Testis (tissue), 2 donors: ENCODE measurements at regions not wholly inside any gene's neighbourhood (a gene's known extent, or its start where the extent isn't known, plus 50 kb on each side); places are given as distances from the start of the nearest gene placed in this dataset.

Experiments used
- DNase-seq: peaks from one replicate; pipeline ENCODE4 v3.0.0-alpha.2; 2019
- H3K27ac ChIP-seq, 2 donors: fragments of 200-600 bp; sonication (generic); one replicate each; pipeline ENCODE4 v1.5.1; 2019
- H3K27me3 ChIP-seq: fragments of 200-600 bp; sonication (generic); one replicate; pipeline ENCODE4 v1.5.1; 2019
- H3K36me3 ChIP-seq: fragments of 200-600 bp; sonication (generic); one replicate; pipeline ENCODE4 v1.5.1; 2017; ENCODE audit warnings: low read depth; ENCODE audit errors: missing control alignments
- H3K4me1 ChIP-seq: fragments of 200-600 bp; sonication (generic); one replicate; pipeline ENCODE4 v1.5.1; 2019
- H3K4me3 ChIP-seq, 2 donors: fragments of 200-600 bp; sonication (generic); one replicate each; pipeline ENCODE4 v1.5.1; 2017 to 2019
- H3K9me3 ChIP-seq: fragments of 200-600 bp; sonication (generic); one replicate; pipeline ENCODE4 v1.5.1; 2017
- POLR2A ChIP-seq: fragments of 450-650 bp; IDR thresholded peaks from one replicate; pipeline ENCODE4 v1.6.1; 2017; ENCODE audit warnings: antibody characterized with exemption, mild to moderate bottlenecking, moderate library complexity
- WGBS, 2 donors: methylation state at CpG; one replicate each; pipeline ENCODE4 v1.1.5; 2018; 5-methylcytosine and 5-hydroxymethylcytosine counted together
- intact Hi-C: fragments of 100-400 bp; cut with DNase I; formaldehyde crosslinking; loops from one replicate; pipeline ENCODE4 v1.15.1; 2023; ENCODE audit warnings: low total_unique reads
- TF ChIP-seq, protein P1 (sequence below), 3 experiments: fragments of 450-650 bp in 2 of 3; fragments of 200-600 bp in 1 of 3; sonication (generic) in 1 of 3; IDR thresholded peaks; one replicate each; pipeline ENCODE4 v1.5.1; 2016 to 2019; ENCODE audit warnings: antibody characterized with exemption in 3 of 3, mild to moderate bottlenecking in 2 of 3, moderate library complexity in 1 of 3

DNA sequence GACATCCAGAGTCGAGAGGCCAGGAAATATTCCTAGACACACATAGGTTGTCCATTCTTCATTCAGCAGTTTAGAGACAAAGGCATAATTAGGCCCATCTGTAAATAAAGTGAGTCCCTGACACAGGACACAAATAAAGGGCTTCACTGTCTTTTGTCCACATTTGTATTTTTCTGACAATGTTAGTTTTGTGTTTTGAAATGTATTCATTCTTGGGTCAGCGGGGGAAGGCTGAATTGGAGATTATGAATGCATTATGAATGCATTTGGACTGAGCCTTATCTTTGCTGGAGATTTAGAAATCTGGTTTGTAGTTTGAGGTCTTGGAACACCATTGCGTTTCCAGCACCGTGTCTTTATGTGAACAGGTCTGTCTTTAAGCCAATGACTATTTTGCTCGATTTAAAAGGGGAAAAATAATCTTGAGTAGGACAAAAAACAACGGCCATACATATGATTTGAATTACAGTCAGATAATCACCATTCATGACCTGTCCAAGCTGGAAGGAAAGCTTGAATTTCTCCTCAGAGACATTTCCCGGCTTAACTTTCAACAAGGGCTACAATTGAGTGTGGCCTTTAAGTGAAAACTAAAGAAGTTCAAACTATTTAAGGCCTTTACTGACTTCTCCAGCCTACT lies 334.8 kb downstream of the WDR11 start:
- Histone ChIP-seq H3K27ac (no peak overlapping the region), H3K9me3 (no peaks in the 10 kb centered on the region), H3K4me3 (no peak overlapping the region), H3K36me3 (no peaks in the 10 kb centered on the region), H3K4me1 (peaks cover 12% of the 10 kb centered on the region), H3K27me3 (no peaks in the 10 kb centered on the region)
- WGBS, 2 donors, result 85 to 88% methylated on average over 7 of the region's 7 CpGs
- DNase-seq, result no peak
- intact Hi-C loops, result no loop called here
- TF ChIP-seq, protein P1, sequence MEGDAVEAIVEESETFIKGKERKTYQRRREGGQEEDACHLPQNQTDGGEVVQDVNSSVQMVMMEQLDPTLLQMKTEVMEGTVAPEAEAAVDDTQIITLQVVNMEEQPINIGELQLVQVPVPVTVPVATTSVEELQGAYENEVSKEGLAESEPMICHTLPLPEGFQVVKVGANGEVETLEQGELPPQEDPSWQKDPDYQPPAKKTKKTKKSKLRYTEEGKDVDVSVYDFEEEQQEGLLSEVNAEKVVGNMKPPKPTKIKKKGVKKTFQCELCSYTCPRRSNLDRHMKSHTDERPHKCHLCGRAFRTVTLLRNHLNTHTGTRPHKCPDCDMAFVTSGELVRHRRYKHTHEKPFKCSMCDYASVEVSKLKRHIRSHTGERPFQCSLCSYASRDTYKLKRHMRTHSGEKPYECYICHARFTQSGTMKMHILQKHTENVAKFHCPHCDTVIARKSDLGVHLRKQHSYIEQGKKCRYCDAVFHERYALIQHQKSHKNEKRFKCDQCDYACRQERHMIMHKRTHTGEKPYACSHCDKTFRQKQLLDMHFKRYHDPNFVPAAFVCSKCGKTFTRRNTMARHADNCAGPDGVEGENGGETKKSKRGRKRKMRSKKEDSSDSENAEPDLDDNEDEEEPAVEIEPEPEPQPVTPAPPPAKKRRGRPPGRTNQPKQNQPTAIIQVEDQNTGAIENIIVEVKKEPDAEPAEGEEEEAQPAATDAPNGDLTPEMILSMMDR (IDR thresholded peaks at IDR 0.05), result no peak
- TF ChIP-seq POLR2A, result no peak

DNA sequence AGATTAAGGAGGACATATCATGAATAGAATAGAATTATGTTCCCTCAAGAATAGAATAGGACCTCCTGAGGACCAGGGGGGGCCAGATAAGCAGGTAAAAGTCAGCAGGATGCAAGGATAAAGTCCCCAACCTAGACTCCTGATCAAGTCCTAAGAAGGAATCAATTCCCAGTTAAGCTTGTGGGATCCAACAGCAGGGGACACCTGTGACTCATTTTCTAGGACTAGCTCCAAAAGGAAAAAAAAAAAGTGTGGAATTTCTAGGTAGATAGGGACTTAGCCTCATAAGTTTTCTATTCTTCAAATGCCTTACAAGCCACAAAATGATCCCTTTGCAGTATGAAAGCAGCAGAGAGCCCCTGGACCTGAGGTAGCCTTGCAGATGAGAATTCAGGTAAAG lies 336.2 kb downstream of the WDR11 start:
- Histone ChIP-seq H3K4me1 (peaks cover 3% of the 10 kb centered on the region), H3K9me3 (no peaks in the 10 kb centered on the region), H3K27me3 (no peaks in the 10 kb centered on the region), H3K27ac (no peak overlapping the region), H3K4me3 (no peak overlapping the region), H3K36me3 (no peaks in the 10 kb centered on the region)
- no peak for TF ChIP-seq POLR2A
- TF ChIP-seq, protein P1 (IDR thresholded peaks at IDR 0.05), result no peak
- DNase-seq, result no peak
- intact Hi-C loops, result no loop called here

DNA sequence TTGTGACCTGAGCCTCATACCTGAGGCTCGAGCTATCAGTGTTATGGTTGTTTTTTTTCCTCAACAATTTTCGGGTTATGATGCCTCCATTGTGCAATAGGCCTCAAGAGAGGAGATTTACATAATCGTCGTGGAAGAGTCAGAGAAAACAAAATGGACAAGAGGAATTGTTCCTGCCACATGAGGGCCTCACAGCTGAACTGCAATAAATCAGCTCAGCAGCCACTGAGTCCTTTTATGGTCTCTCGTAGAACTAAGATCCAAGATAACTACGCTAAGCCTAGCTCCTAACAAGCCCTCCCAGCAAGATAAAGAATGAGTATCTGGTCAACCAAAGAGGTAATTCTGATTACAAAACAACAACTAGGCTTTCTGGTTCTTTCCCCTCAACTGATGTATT lies 336.8 kb downstream of the WDR11 start:
- peak; percentile 16 for DNase-seq
- intact Hi-C loops, result no loop called here
- H3K27ac ChIP-seq, result no peak overlapping the region

DNA sequence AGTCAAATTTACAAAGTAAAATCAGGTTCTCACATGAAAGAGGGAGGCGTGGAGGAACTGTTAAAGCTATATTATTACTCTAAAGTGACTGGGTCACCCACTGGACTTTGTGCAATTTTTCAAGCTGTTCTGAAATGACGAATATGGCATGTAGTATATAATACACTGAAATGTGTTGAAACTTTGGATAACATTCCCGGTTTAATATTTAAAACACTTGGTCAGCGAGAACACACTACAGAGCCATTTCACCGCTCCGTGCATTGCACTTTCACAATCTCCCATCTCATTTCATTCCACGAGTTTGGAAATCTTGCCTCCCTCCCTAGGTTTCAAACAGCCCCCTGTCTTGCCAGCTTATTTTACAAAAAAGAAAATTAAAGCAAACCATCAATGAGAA lies 337.9 kb downstream of the WDR11 start:
- Histone ChIP-seq H3K9me3 (no peaks in the 10 kb centered on the region), H3K4me3 (no peak overlapping the region), H3K36me3 (no peaks in the 10 kb centered on the region), H3K27me3 (no peaks in the 10 kb centered on the region), H3K4me1 (no peaks in the 10 kb centered on the region), H3K27ac (no peak overlapping the region)
- intact Hi-C loops, result no loop called here
- no peak for DNase-seq
- TF ChIP-seq, protein P1 (IDR thresholded peaks at IDR 0.05), result no peak
- TF ChIP-seq POLR2A, result no peak
- WGBS, 2 donors, result 79 to 83% methylated on average over 7 of the region's 7 CpGs

More for the DNA sequence above, 336.8 kb downstream of the WDR11 start:
- no peaks in the 10 kb centered on the region for H3K27me3 ChIP-seq
- no peaks in the 10 kb centered on the region for H3K4me1 ChIP-seq
- no peak overlapping the region for H3K4me3 ChIP-seq
- WGBS, 2 donors, result 63 to 69% methylated on average over 6 of the region's 6 CpGs
- no peaks in the 10 kb centered on the region for H3K9me3 ChIP-seq
- TF ChIP-seq, protein P1 (IDR thresholded peaks at IDR 0.05), result peak in 1 of 3 experiments; percentile 23
- no peak for TF ChIP-seq POLR2A
- H3K36me3 ChIP-seq, result no peaks in the 10 kb centered on the region
